ENCODE measurements at regions not wholly inside any gene's neighbourhood (a gene's known extent, or its start where the extent isn't known, plus 50 kb on each side); places are given as distances from the start of the nearest gene placed in this dataset.

GRCh38 chr1:213874789-213875188, 113.0 kb upstream of the PROX1 start:
- Histone ChIP-seq H3K4me1 (ENCODE audit: control insufficient read depth in 1 of 2, low read depth in 2 of 2) (no peaks in the 10 kb centered on the region), H3K36me3 (no peaks in the 10 kb centered on the region), H3K9me3 (no peaks in the 10 kb centered on the region), H3K27ac (no peak overlapping the region), H3K27me3 (replicated peaks; ENCODE audit: insufficient read depth) (no peaks in the 10 kb centered on the region), H3K4me3 (no peak overlapping the region)
- no peak for ATAC-seq (ENCODE audit: insufficient number of reproducible peaks, low FRiP score, low read depth)
- TF ChIP-seq CTCF (IDR thresholded peaks at IDR 0.05) = no peak
- no peak for DNase-seq (ENCODE audit: low spot score)

GRCh38 chr1:213876531-213876930, 111.2 kb upstream of the PROX1 start:
- no peak overlapping the region for H3K27ac ChIP-seq
- H3K36me3 ChIP-seq = no peaks in the 10 kb centered on the region
- no peaks in the 10 kb centered on the region for H3K9me3 ChIP-seq
- ATAC-seq (ENCODE audit: insufficient number of reproducible peaks, low FRiP score, low read depth) = no peak
- TF ChIP-seq CTCF (IDR thresholded peaks at IDR 0.05) = no peak
- H3K4me1 ChIP-seq (ENCODE audit: control insufficient read depth in 1 of 2, low read depth in 2 of 2) = no peaks in the 10 kb centered on the region
- DNase-seq (ENCODE audit: low spot score) = no peak
- H3K27me3 ChIP-seq (replicated peaks; ENCODE audit: insufficient read depth) = no peaks in the 10 kb centered on the region
- no peak overlapping the region for H3K4me3 ChIP-seq

GRCh38 chr1:213883618-213884017, 104.2 kb upstream of the PROX1 start:
- Histone ChIP-seq H3K4me1 (ENCODE audit: control insufficient read depth in 1 of 2, low read depth in 2 of 2) (no peaks in the 10 kb centered on the region), H3K27me3 (replicated peaks; ENCODE audit: insufficient read depth) (no peaks in the 10 kb centered on the region), H3K4me3 (no peak overlapping the region), H3K9me3 (no peaks in the 10 kb centered on the region), H3K27ac (no peak overlapping the region), H3K36me3 (no peaks in the 10 kb centered on the region)
- ATAC-seq (ENCODE audit: insufficient number of reproducible peaks, low FRiP score, low read depth) (no peak), DNase-seq (ENCODE audit: low spot score) (no peak)
- TF ChIP-seq CTCF (IDR thresholded peaks at IDR 0.05) = no peak

GRCh38 chr1:213884402-213884801, 103.4 kb upstream of the PROX1 start:
- no peak overlapping the region for H3K27ac ChIP-seq
- no peak overlapping the region for H3K4me3 ChIP-seq
- no peak for DNase-seq (ENCODE audit: low spot score)
- ATAC-seq (ENCODE audit: insufficient number of reproducible peaks, low FRiP score, low read depth) = no peak
- no peaks in the 10 kb centered on the region for H3K4me1 ChIP-seq (ENCODE audit: control insufficient read depth in 1 of 2, low read depth in 2 of 2)
- no peaks in the 10 kb centered on the region for H3K36me3 ChIP-seq
- H3K9me3 ChIP-seq = no peaks in the 10 kb centered on the region
- H3K27me3 ChIP-seq (replicated peaks; ENCODE audit: insufficient read depth) = no peaks in the 10 kb centered on the region
- no peak for TF ChIP-seq CTCF (IDR thresholded peaks at IDR 0.05)

GRCh38 chr1:213884942-213885341, 102.8 kb upstream of the PROX1 start:
- Histone ChIP-seq H3K36me3 (no peaks in the 10 kb centered on the region), H3K4me3 (no peak overlapping the region), H3K9me3 (no peaks in the 10 kb centered on the region), H3K27ac (no peak overlapping the region), H3K27me3 (replicated peaks; ENCODE audit: insufficient read depth) (no peaks in the 10 kb centered on the region), H3K4me1 (ENCODE audit: control insufficient read depth in 1 of 2, low read depth in 2 of 2) (no peaks in the 10 kb centered on the region)
- no peak for DNase-seq (ENCODE audit: low spot score)
- no peak for ATAC-seq (ENCODE audit: insufficient number of reproducible peaks, low FRiP score, low read depth)
- no peak for TF ChIP-seq CTCF (IDR thresholded peaks at IDR 0.05)

All from thoracic aorta (tissue), 2 donors.